HFF-Myc (cell line): ENCODE measurements at regions not wholly inside any gene's neighbourhood (a gene's known extent, or its start where the extent isn't known, plus 50 kb on each side); places are given as distances from the start of the nearest gene placed in this dataset.

Source experiments
- DNase-seq: peaks from one replicate; pipeline ENCODE4 v3.0.0-alpha.2; 2011; ENCODE audit warnings: low read depth; ENCODE audit errors: extremely low read depth
- H3K4me3 ChIP-seq: replicated peaks from 2 replicates; pipeline ENCODE4 v1.5.1; 2011; ENCODE audit warnings: low read depth, mild to moderate bottlenecking, control low read depth, low read length
- CTCF ChIP-seq: IDR thresholded peaks from 2 replicates; pipeline ENCODE4 v1.5.1; 2012; ENCODE audit warnings: mild to moderate bottlenecking, low read depth, low read length, control low read depth; ENCODE audit errors: missing control alignments

GRCh38 chr4:24121395-24122175, 231.7 kb upstream of the PPARGC1A start:
- no peak overlapping the region for H3K4me3 ChIP-seq
- no peak for TF ChIP-seq CTCF
- DNase-seq, result no peak

GRCh38 chr4:24117975-24118374, 228.1 kb upstream of the PPARGC1A start:
- no peak for DNase-seq
- TF ChIP-seq CTCF, result no peak
- no peak overlapping the region for H3K4me3 ChIP-seq

GRCh38 chr4:24116107-24116506, 226.3 kb upstream of the PPARGC1A start:
- H3K4me3 ChIP-seq, result no peak overlapping the region
- no peak for TF ChIP-seq CTCF
- no peak for DNase-seq

- no peak for DNase-seq
- no peak overlapping the region for H3K4me3 ChIP-seq
- no peak for TF ChIP-seq CTCF
Observed at GRCh38 chr4:24114919-24115500, 225.2 kb upstream of the PPARGC1A start.

GRCh38 chr4:24114444-24114843, 224.6 kb upstream of the PPARGC1A start:
- TF ChIP-seq CTCF, result no peak
- no peak for DNase-seq
- no peak overlapping the region for H3K4me3 ChIP-seq

- DNase-seq, result no peak
- no peak overlapping the region for H3K4me3 ChIP-seq
- TF ChIP-seq CTCF, result no peak
Observed at GRCh38 chr4:24112466-24112865, 222.6 kb upstream of the PPARGC1A start.
